ENCODE measurements at regions not wholly inside any gene's neighbourhood (a gene's known extent, or its start where the extent isn't known, plus 50 kb on each side); places are given as distances from the start of the nearest gene placed in this dataset.
A peak's percentile ranks its signal among the peaks of the same experiment; 100 is the strongest.

GRCh38 chr2:156158808-156159207 is 173.7 kb downstream of the NR4A2 start:
- DNase-seq, result no peak

GRCh38 chr2:156157670-156158069 is 174.9 kb downstream of the NR4A2 start:
- peak; percentile 1 to 11 for DNase-seq

- no peak for DNase-seq
These were observed 175.9 kb downstream of the NR4A2 start for GRCh38 chr2:156156580-156156979.

GRCh38 chr2:156155319-156155718 is 177.2 kb downstream of the NR4A2 start:
- DNase-seq, result no peak

GRCh38 chr2:156151351-156151750 is 181.2 kb downstream of the NR4A2 start:
- no peak for DNase-seq

GRCh38 chr2:156147594-156148330 is 184.8 kb downstream of the NR4A2 start:
- no peak for DNase-seq

GRCh38 chr2:156145976-156146375 is 186.5 kb downstream of the NR4A2 start:
- no peak for DNase-seq

- DNase-seq, result no peak
These were observed 187.1 kb downstream of the NR4A2 start for GRCh38 chr2:156145469-156145868.

- no peak for DNase-seq
These were observed 196.0 kb downstream of the NR4A2 start for GRCh38 chr2:156136566-156136965.

- DNase-seq, result no peak
These were observed 197.6 kb downstream of the NR4A2 start for GRCh38 chr2:156134887-156135286.

GRCh38 chr2:156132941-156133340 is 199.6 kb downstream of the NR4A2 start:
- DNase-seq, result no peak

- DNase-seq, result no peak
These were observed 200.4 kb downstream of the NR4A2 start for GRCh38 chr2:156132130-156132529.

- no peak for DNase-seq
These were observed 203.3 kb downstream of the NR4A2 start for GRCh38 chr2:156129227-156129626.

GRCh38 chr2:156125018-156125417 is 207.5 kb downstream of the NR4A2 start:
- DNase-seq, result no peak

- DNase-seq, result no peak
These were observed 208.1 kb downstream of the NR4A2 start for GRCh38 chr2:156124458-156124857.

- no peak for DNase-seq
These were observed 213.6 kb downstream of the NR4A2 start for GRCh38 chr2:156118753-156119416.

GRCh38 chr2:156116113-156116512 is 216.4 kb downstream of the NR4A2 start:
- no peak for DNase-seq

- DNase-seq, result no peak
These were observed 217.2 kb downstream of the NR4A2 start for GRCh38 chr2:156115338-156115737.

GRCh38 chr2:156112323-156112722 is 220.2 kb downstream of the NR4A2 start:
- DNase-seq, result no peak

- peak; percentile 30 to 32 for DNase-seq
These were observed 221.6 kb downstream of the NR4A2 start for GRCh38 chr2:156110890-156111289.

GRCh38 chr2:156099382-156099781 is 233.1 kb downstream of the NR4A2 start:
- no peak for DNase-seq

GRCh38 chr2:156098506-156098905 is 234.0 kb downstream of the NR4A2 start:
- no peak for DNase-seq

- DNase-seq, result no peak
These were observed 243.9 kb downstream of the NR4A2 start for GRCh38 chr2:156088587-156088986.

- no peak for DNase-seq
These were observed 244.6 kb downstream of the NR4A2 start for GRCh38 chr2:156087875-156088274.
